Pancreas (tissue), 10 donors: ENCODE measurements at regions not wholly inside any gene's neighbourhood (a gene's known extent, or its start where the extent isn't known, plus 50 kb on each side); places are given as distances from the start of the nearest gene placed in this dataset.
"Not testable (repeated sequence)": the region's sequence is repeated elsewhere in the genome, so short reads cannot be mapped to it uniquely, and the experiment has no call there.

Experiments
- ATAC-seq, 4 donors: fragments of 200-7000 bp; cut with Tn5 transposase; one replicate each; pipeline versions ENCODE4 v1.8.0 to v1.9.1; 2020; ENCODE audit warnings: mild to moderate bottlenecking in 4 of 4, moderate library complexity in 4 of 4
- DNase-seq, 6 donors: peaks; one replicate each; pipeline ENCODE4 v3.0.0-alpha.2; 2020
- FAIRE-seq: peaks from 2 replicates; lab custom pipeline; 2012; peaks lifted over from hg19 to GRCh38; lab: Jason Lieb, UNC
- H3K27ac ChIP-seq, 4 donors: fragments of 200-600 bp; sonication (generic); 1 replicate in 3 of 4; 2 replicates in 1 of 4; pipeline versions ENCODE4 v1.5.0 to v1.8.0; 2020
- H3K27me3 ChIP-seq, 4 donors: fragments of 200-600 bp; one replicate each; pipeline ENCODE4 v1.8.0; 2021
- H3K36me3 ChIP-seq, 3 donors: fragments of 200-600 bp; sonication (generic) in 1 of 3; one replicate each; pipeline versions ENCODE4 v1.5.0 to v1.8.0; 2020 to 2021
- H3K4me1 ChIP-seq, 3 donors: fragments of 200-600 bp; one replicate each; pipeline ENCODE4 v1.8.0; 2021
- H3K4me3 ChIP-seq, 4 donors: fragments of 200-600 bp; sonication (generic) in 2 of 4; one replicate each; pipeline versions ENCODE4 v1.5.0 to v1.8.0; 2020 to 2021
- H3K9me3 ChIP-seq, 4 donors: fragments of 200-600 bp; one replicate each; pipeline ENCODE4 v1.8.0; 2021
- whole genome bisulfite sequencing, 2 donors: extraction: QIAGEN DNeasy Blood & Tissue Kit; methylation state at CpG; one replicate each; pipeline ENCODE4 v1.1.7; 2013; 5-methylcytosine and 5-hydroxymethylcytosine counted together
- intact Hi-C, 3 donors: fragments of 100-400 bp; cut with DNase I; formaldehyde crosslinking; loops; one replicate each; pipeline versions ENCODE4 v1.11.1 to v1.14.2; 2022
- TF ChIP-seq, protein P1 (sequence below), 4 donors: fragments of 200-600 bp; sonication (generic) in 3 of 4; IDR thresholded peaks; one replicate each; pipeline versions ENCODE4 v1.5.0 to v1.8.0; 2021; ENCODE audit warnings: antibody characterized with exemption in 4 of 4
- donor health status: healthy with polysubstance abuse.
- donor health status: DM: no; HTN: no; CAD: no; lungs with moderate emphysema.
- donor health status: DM: no; HTN: no; CAD: no.
- donor health status: control.
- donor health status: control.
- donor health status: Bipolar disorder and iron deficiency.
- donor health status: DM: yes; HTN: yes; CAD: no.
- donor health status: DM: no; HTN: no; CAD: no.
- donor health status: DM: no; HTN: no; CAD: no.
- donor health status: DM: yes; HTN: yes; CAD: no.

DNA sequence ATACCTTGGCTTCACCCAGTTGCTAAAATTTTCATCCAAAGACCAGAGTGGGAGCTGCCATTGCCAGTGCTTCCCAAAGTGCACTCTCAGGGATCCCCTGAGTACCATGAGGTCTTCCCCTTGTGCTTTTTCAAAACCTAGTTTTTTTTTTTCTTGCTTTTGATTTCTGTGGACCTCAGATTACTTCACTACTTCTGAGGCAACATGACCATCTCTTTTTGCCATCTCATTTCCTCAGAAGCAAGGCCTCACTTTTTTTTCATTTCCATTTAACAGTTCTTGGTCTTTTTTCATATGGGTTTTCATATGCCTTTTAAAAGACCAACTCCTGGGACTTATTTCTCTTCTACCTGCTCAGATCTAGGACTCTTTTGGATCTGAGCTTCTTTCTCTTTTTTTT, 64.1 kb upstream of the MMS22L start:
- Histone ChIP-seq H3K27ac (no peak overlapping the region), H3K36me3 (no peaks in the 10 kb centered on the region), H3K9me3 (peaks cover 0 to 3% (median 0%) of the 10 kb centered on the region in 4 donors), H3K27me3 (no peaks in the 10 kb centered on the region), H3K4me3 (no peak overlapping the region), H3K4me1 (no peaks in the 10 kb centered on the region)
- ATAC-seq (no peak), FAIRE-seq (no peak), DNase-seq (no peak)
- intact Hi-C loops, result no loop called here
- TF ChIP-seq, protein P1, sequence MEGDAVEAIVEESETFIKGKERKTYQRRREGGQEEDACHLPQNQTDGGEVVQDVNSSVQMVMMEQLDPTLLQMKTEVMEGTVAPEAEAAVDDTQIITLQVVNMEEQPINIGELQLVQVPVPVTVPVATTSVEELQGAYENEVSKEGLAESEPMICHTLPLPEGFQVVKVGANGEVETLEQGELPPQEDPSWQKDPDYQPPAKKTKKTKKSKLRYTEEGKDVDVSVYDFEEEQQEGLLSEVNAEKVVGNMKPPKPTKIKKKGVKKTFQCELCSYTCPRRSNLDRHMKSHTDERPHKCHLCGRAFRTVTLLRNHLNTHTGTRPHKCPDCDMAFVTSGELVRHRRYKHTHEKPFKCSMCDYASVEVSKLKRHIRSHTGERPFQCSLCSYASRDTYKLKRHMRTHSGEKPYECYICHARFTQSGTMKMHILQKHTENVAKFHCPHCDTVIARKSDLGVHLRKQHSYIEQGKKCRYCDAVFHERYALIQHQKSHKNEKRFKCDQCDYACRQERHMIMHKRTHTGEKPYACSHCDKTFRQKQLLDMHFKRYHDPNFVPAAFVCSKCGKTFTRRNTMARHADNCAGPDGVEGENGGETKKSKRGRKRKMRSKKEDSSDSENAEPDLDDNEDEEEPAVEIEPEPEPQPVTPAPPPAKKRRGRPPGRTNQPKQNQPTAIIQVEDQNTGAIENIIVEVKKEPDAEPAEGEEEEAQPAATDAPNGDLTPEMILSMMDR (IDR thresholded peaks at IDR 0.05), result no peak

GRCh38 chr6:97361286-97361685, 78.3 kb upstream of the MMS22L start:
- TF ChIP-seq, protein P1 (IDR thresholded peaks at IDR 0.05), result no peak
- no peaks in the 10 kb centered on the region for H3K4me1 ChIP-seq
- no peaks in the 10 kb centered on the region for H3K36me3 ChIP-seq
- WGBS, 2 donors, result 36 to 66% methylated on average over 2 of the region's 2 CpGs
- FAIRE-seq, result no peak
- intact Hi-C loops, result no loop called here
- no peaks in the 10 kb centered on the region for H3K27me3 ChIP-seq
- no peak for ATAC-seq
- H3K27ac ChIP-seq, result no peak overlapping the region
- H3K9me3 ChIP-seq, result no peaks in the 10 kb centered on the region
- no peak for DNase-seq
- H3K4me3 ChIP-seq, result no peak overlapping the region

- FAIRE-seq, result no peak
- Histone ChIP-seq H3K27me3 (no peaks in the 10 kb centered on the region), H3K4me1 (no peaks in the 10 kb centered on the region), H3K27ac (no peak overlapping the region), H3K4me3 (no peak overlapping the region), H3K36me3 (no peaks in the 10 kb centered on the region), H3K9me3 (no peaks in the 10 kb centered on the region)
- no peak for ATAC-seq
- TF ChIP-seq, protein P1 (IDR thresholded peaks at IDR 0.05), result no peak
- 51 to 59% methylated on average over 1 of the region's 1 CpG for WGBS, 2 donors
- DNase-seq, result no peak
- intact Hi-C loops, result no loop called here
Measured at GRCh38 chr6:97364327-97364726, 81.3 kb upstream of the MMS22L start.

DNA sequence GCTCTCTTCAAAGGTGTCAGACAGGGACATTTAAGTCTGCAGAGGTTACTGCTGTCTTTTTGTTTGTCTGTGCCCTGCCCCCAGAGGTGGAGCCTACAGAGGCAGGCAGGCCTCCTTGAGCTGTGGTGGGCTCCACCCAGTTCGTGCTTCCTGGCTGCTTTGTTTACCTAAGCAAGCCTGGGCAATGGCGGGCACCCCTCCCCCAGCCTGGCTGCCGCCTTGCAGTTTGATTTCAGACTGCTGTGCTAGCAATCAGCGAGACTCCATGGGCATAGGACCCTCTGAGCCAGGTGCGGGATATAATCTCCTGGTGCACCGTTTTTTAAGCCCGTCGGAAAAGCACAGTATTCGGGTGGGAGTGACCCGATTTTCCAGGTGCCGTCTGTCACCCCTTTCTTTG, 99.1 kb upstream of the MMS22L start:
- H3K27me3 ChIP-seq, DNase-seq, intact Hi-C loops, H3K4me3 ChIP-seq, H3K4me1 ChIP-seq, FAIRE-seq, H3K9me3 ChIP-seq, H3K36me3 ChIP-seq, H3K27ac ChIP-seq, ATAC-seq: not testable (repeated sequence)
- 75 to 82% methylated on average over 6 to 11 of the region's 11 CpGs for WGBS, 2 donors

- TF ChIP-seq, protein P1 (IDR thresholded peaks at IDR 0.05), result no peak
- DNase-seq, result no peak
- Histone ChIP-seq H3K4me1 (no peaks in the 10 kb centered on the region), H3K27ac (no peak overlapping the region), H3K36me3 (no peaks in the 10 kb centered on the region), H3K27me3 (no peaks in the 10 kb centered on the region), H3K9me3 (no peaks in the 10 kb centered on the region), H3K4me3 (no peak overlapping the region)
- ATAC-seq, result no peak
- intact Hi-C loops, result loop anchor here in 2 of 3 donors (5.0 to 10.0 kb wide), 2 partner anchors 205 to 208 kb away; no protein-coding TSS in a partner anchor
- FAIRE-seq, result no peak
Measured at GRCh38 chr6:97392735-97393134, 109.7 kb upstream of the MMS22L start.
